MM.1S (cell line): ENCODE measurements at regions not wholly inside any gene's neighbourhood (a gene's known extent, or its start where the extent isn't known, plus 50 kb on each side); places are given as distances from the start of the nearest gene placed in this dataset.
"Not testable (repeated sequence)": the region's sequence is repeated elsewhere in the genome, so short reads cannot be mapped to it uniquely, and the experiment has no call there.

ENCODE experiments used
- DNase-seq: peaks from one replicate; pipeline ENCODE4 v3.0.0-alpha.2; 2015
- H2AFZ ChIP-seq: fragments of 300-600 bp; sonication (generic); 2 replicates; pipeline ENCODE4 v1.6.0; 2016; ENCODE audit warnings: antibody characterized with exemption, low read length
- H3F3A ChIP-seq: fragments of 300-600 bp; sonication (generic); 2 replicates; pipeline ENCODE4 v1.6.1; 2016; ENCODE audit warnings: mild to moderate bottlenecking, antibody characterized with exemption, low read length, moderate library complexity, mixed read lengths; ENCODE audit not compliant: insufficient read depth
- H3K27ac ChIP-seq: fragments of 300-600 bp; sonication (generic); 2 replicates; pipeline ENCODE4 v1.5.1; 2016; ENCODE audit warnings: mild to moderate bottlenecking, low read length
- H3K27me3 ChIP-seq: fragments of 300-600 bp; sonication (generic); replicated peaks from 2 replicates; pipeline ENCODE4 v1.6.0; 2016; ENCODE audit warnings: low read length; ENCODE audit not compliant: insufficient read depth
- H3K36me3 ChIP-seq: fragments of 300-600 bp; sonication (generic); replicated peaks from 2 replicates; pipeline ENCODE4 v1.6.1; 2016; ENCODE audit warnings: mild to moderate bottlenecking, low read length, mixed read lengths; ENCODE audit not compliant: insufficient read depth
- H3K4me1 ChIP-seq: fragments of 300-600 bp; sonication (generic); 2 replicates; pipeline ENCODE4 v1.6.1; 2016; ENCODE audit warnings: low read length, mixed read lengths
- H3K4me2 ChIP-seq: fragments of 300-600 bp; sonication (generic); 2 replicates; pipeline ENCODE4 v1.6.0; 2016; ENCODE audit warnings: low read depth, low read length
- H3K4me3 ChIP-seq: fragments of 300-600 bp; sonication (generic); 2 replicates; pipeline ENCODE4 v1.5.1; 2016; ENCODE audit warnings: low read length, mixed read lengths
- H3K79me2 ChIP-seq: fragments of 300-600 bp; sonication (generic); 2 replicates; pipeline ENCODE4 v1.6.1; 2016; ENCODE audit warnings: mixed run types, low read length, mixed read lengths
- H3K9ac ChIP-seq: fragments of 300-600 bp; sonication (generic); 2 replicates; pipeline ENCODE4 v1.6.1; 2016; ENCODE audit warnings: low read length, mixed read lengths
- H3K9me2 ChIP-seq: fragments of 300-600 bp; sonication (generic); replicated peaks from 2 replicates; pipeline ENCODE4 v1.6.1; 2016; ENCODE audit warnings: mild to moderate bottlenecking, low read length, mixed read lengths; ENCODE audit not compliant: insufficient read depth
- H3K9me3 ChIP-seq: fragments of 300-600 bp; sonication (generic); replicated peaks from 2 replicates; pipeline ENCODE4 v1.6.1; 2016; ENCODE audit warnings: mild to moderate bottlenecking, low read length, mixed read lengths; ENCODE audit not compliant: insufficient read depth
- H4K20me1 ChIP-seq: fragments of 300-600 bp; sonication (generic); 2 replicates; pipeline ENCODE4 v1.6.1; 2016; ENCODE audit warnings: mild to moderate bottlenecking, low read length, moderate library complexity, mixed read lengths; ENCODE audit not compliant: insufficient read depth
- EZH2 ChIP-seq: fragments of 300-600 bp; sonication (generic); optimal IDR thresholded peaks from 2 replicates; pipeline ENCODE3; 2017; ENCODE audit warnings: low read depth, mild to moderate bottlenecking, antibody characterized with exemption, low read length, mixed read lengths
- EZH2phosphoT487 ChIP-seq: fragments of 300-600 bp; sonication (generic); IDR thresholded peaks from 2 replicates; pipeline ENCODE4 v1.6.1; 2018; ENCODE audit warnings: antibody characterized with exemption, low read length
- TF ChIP-seq, protein P1 (sequence below): fragments of 300-600 bp; sonication (generic); IDR thresholded peaks from 2 replicates; pipeline ENCODE4 v1.5.1; 2016; ENCODE audit warnings: antibody characterized with exemption, low read length, mixed read lengths

- no peaks in the 10 kb centered on the region for H3K9me3 ChIP-seq
- no peak overlapping the region for H3K4me2 ChIP-seq
- no peak overlapping the region for H3K27ac ChIP-seq
- no peaks in the 10 kb centered on the region for H3K79me2 ChIP-seq
- H4K20me1 ChIP-seq = no peaks in the 10 kb centered on the region
- no peaks in the 10 kb centered on the region for H3F3A ChIP-seq
- H3K4me3 ChIP-seq = no peak overlapping the region
- TF ChIP-seq EZH2phosphoT487 (no peak), EZH2 (no peak)
- H3K9me2 ChIP-seq = no peaks in the 10 kb centered on the region
- DNase-seq = no peak
- H2AFZ ChIP-seq = no peak overlapping the region
- no peaks in the 10 kb centered on the region for H3K27me3 ChIP-seq
- no peaks in the 10 kb centered on the region for H3K36me3 ChIP-seq
- H3K4me1 ChIP-seq = no peaks in the 10 kb centered on the region
- H3K9ac ChIP-seq = no peak overlapping the region
These were observed 892.7 kb upstream of the ZNF722 start for GRCh38 chr7:63105978-63106377.

- Histone ChIP-seq H3K9ac (no peak overlapping the region), H3K4me2 (no peak overlapping the region), H3F3A (no peaks in the 10 kb centered on the region), H4K20me1 (no peaks in the 10 kb centered on the region), H3K9me3 (no peaks in the 10 kb centered on the region), H2AFZ (no peak overlapping the region), H3K27ac (no peak overlapping the region), H3K9me2 (no peaks in the 10 kb centered on the region), H3K36me3 (no peaks in the 10 kb centered on the region), H3K4me1 (no peaks in the 10 kb centered on the region), H3K79me2 (no peaks in the 10 kb centered on the region), H3K27me3 (no peaks in the 10 kb centered on the region), H3K4me3 (no peak overlapping the region)
- DNase-seq = no peak
- TF ChIP-seq EZH2 (no peak), EZH2phosphoT487 (no peak)
- TF ChIP-seq, protein P1, sequence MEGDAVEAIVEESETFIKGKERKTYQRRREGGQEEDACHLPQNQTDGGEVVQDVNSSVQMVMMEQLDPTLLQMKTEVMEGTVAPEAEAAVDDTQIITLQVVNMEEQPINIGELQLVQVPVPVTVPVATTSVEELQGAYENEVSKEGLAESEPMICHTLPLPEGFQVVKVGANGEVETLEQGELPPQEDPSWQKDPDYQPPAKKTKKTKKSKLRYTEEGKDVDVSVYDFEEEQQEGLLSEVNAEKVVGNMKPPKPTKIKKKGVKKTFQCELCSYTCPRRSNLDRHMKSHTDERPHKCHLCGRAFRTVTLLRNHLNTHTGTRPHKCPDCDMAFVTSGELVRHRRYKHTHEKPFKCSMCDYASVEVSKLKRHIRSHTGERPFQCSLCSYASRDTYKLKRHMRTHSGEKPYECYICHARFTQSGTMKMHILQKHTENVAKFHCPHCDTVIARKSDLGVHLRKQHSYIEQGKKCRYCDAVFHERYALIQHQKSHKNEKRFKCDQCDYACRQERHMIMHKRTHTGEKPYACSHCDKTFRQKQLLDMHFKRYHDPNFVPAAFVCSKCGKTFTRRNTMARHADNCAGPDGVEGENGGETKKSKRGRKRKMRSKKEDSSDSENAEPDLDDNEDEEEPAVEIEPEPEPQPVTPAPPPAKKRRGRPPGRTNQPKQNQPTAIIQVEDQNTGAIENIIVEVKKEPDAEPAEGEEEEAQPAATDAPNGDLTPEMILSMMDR = no peak
These were observed 891.9 kb upstream of the ZNF722 start for GRCh38 chr7:63106506-63107388.

DNA sequence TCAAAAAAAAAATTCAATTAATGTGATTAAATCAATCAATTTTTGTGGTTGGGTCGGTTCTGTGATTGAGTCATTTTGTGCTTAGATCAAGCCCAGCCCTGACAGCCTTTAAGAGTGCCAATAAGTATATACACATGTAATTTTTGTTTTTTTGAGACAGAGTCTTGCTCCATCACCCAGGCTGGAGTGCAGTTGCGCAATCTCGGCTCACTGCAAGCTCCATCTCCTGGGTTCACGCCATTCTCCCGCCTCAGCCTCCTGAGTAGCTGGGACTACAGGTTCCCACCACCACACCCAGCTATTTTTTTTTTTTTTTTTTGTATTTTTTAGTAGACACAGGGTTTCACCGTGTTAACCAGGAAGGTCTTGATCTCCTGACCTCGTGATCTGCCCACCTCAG lies 887.1 kb upstream of the ZNF722 start:
- H3K9me3 ChIP-seq, H3K4me2 ChIP-seq, H3K9ac ChIP-seq, H3K36me3 ChIP-seq, H3K27me3 ChIP-seq, H3K27ac ChIP-seq, DNase-seq, H2AFZ ChIP-seq, H3K4me3 ChIP-seq, H4K20me1 ChIP-seq, H3K4me1 ChIP-seq, H3K9me2 ChIP-seq, H3F3A ChIP-seq, H3K79me2 ChIP-seq: not testable (repeated sequence)

DNA sequence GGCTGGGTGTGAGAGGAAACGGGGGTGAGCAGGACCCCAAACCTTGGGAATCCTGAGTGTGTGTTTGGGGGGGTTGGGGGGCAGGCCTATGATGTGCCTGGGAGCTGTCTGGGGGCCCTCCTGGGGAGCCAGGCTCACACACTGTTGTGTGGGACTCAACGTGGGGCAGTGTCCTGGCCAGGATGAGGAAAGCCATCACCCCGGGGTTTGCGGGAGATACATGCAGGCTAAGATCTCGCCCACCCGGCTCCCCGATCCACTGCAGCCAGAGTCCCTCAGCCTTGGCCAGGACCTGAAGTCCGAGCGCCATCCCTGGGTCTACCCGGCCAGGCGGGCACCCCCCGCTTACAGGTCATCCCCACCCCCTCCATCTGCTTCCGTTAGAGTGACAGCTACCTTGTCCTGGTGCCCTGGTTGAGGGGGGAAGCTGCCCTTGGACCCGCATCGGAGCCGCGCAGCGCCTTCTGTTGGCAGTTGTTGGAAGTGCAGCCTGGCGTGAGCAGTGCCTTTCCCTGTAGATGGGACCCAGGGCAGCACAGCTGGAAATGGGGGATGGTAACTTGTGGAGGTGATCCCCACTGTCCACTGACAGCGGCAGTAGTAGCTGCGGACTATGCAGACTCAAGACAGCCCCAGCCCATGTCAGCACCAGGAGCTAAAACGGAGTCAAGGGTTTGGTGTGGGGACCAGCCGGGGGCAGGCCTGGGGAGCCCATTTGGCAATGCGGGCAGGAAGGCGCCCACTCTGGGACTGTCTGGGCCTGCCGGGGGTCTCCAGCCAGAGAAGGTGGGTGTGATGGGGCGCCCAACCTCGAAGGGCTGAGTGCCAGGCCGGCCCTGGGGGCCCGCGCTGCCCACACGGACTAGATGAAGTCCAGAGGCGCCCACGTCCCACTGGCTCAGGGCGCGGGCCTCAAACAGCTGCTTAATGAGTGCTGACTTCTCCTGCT lies 885.6 kb upstream of the ZNF722 start:
- H3K9ac ChIP-seq = no peak overlapping the region
- no peaks in the 10 kb centered on the region for H3K4me1 ChIP-seq
- no peak overlapping the region for H3K27ac ChIP-seq
- no peak for DNase-seq
- no peaks in the 10 kb centered on the region for H3K36me3 ChIP-seq
- H3K4me2 ChIP-seq = no peak overlapping the region
- H3K4me3 ChIP-seq = no peak overlapping the region
- H3F3A ChIP-seq = no peaks in the 10 kb centered on the region
- H3K9me2 ChIP-seq = no peaks in the 10 kb centered on the region
- H3K27me3 ChIP-seq = no peaks in the 10 kb centered on the region
- H3K79me2 ChIP-seq = no peaks in the 10 kb centered on the region
- H4K20me1 ChIP-seq = no peaks in the 10 kb centered on the region
- no peaks in the 10 kb centered on the region for H3K9me3 ChIP-seq
- TF ChIP-seq EZH2 = no peak
- TF ChIP-seq EZH2phosphoT487 = no peak
- TF ChIP-seq, protein P1 = no peak
- H2AFZ ChIP-seq = no peak overlapping the region
